VCaP (cell line): ENCODE measurements at regions not wholly inside any gene's neighbourhood (a gene's known extent, or its start where the extent isn't known, plus 50 kb on each side); places are given as distances from the start of the nearest gene placed in this dataset.

Source experiments
- H3K27ac ChIP-seq: fragments of 450-650 bp; 2 replicates; pipeline ENCODE4 v1.5.1; 2017
- CTCF ChIP-seq: fragments of 450-650 bp; conservative IDR thresholded peaks from 2 replicates; pipeline ENCODE4 v1.5.1; 2017; ENCODE audit warnings: mild to moderate bottlenecking, moderate library complexity

GRCh38 chr2:7621018-7621814, 704.0 kb downstream of the RNF144A start:
- no peak for TF ChIP-seq CTCF
- H3K27ac ChIP-seq: no peak overlapping the region

- no peak overlapping the region for H3K27ac ChIP-seq
- no peak for TF ChIP-seq CTCF
Measured at GRCh38 chr2:7625392-7626138, 708.4 kb downstream of the RNF144A start.

- H3K27ac ChIP-seq: no peak overlapping the region
- no peak for TF ChIP-seq CTCF
Measured at GRCh38 chr2:7626139-7626537, 708.9 kb downstream of the RNF144A start.

- no peak for TF ChIP-seq CTCF
Measured at GRCh38 chr2:7627583-7627982, 710.4 kb downstream of the RNF144A start.

GRCh38 chr2:7632420-7632819, 715.2 kb downstream of the RNF144A start:
- H3K27ac ChIP-seq: no peak overlapping the region
- TF ChIP-seq CTCF: no peak

More at GRCh38 chr2:7627583-7627982, 710.4 kb downstream of the RNF144A start:
- no peak overlapping the region for H3K27ac ChIP-seq

- no peak overlapping the region for H3K27ac ChIP-seq
- no peak for TF ChIP-seq CTCF
Measured at GRCh38 chr2:7633566-7634153, 716.4 kb downstream of the RNF144A start.

GRCh38 chr2:7634409-7634808, 717.2 kb downstream of the RNF144A start:
- H3K27ac ChIP-seq: no peak overlapping the region
- no peak for TF ChIP-seq CTCF
